ENCODE measurements at regions not wholly inside any gene's neighbourhood (a gene's known extent, or its start where the extent isn't known, plus 50 kb on each side); places are given as distances from the start of the nearest gene placed in this dataset.

GRCh38 chr4:96642490-96642889, 802.6 kb downstream of the PDHA2 start:
- TF ChIP-seq FOXM1 (IDR thresholded peaks at IDR 0.05; ENCODE audit: borderline replicate concordance, low read depth), result no peak
- TF ChIP-seq CREB1 (IDR thresholded peaks at IDR 0.05; ENCODE audit: low read depth), result no peak
- no peak for TF ChIP-seq EP300 (IDR thresholded peaks at IDR 0.05; ENCODE audit: borderline replicate concordance)
- TF ChIP-seq NFIC (IDR thresholded peaks at IDR 0.05), result no peak
- TF ChIP-seq USF1 (IDR thresholded peaks at IDR 0.05), result no peak

GRCh38 chr4:96646146-96646545, 806.3 kb downstream of the PDHA2 start:
- TF ChIP-seq EGR1 (IDR thresholded peaks at IDR 0.05) (no peak), CEBPB (IDR thresholded peaks at IDR 0.05) (no peak), YY1 (IDR thresholded peaks at IDR 0.05; ENCODE audit: low read depth) (no peak), RAD21 (IDR thresholded peaks at IDR 0.05; ENCODE audit: low read depth) (no peak)

GRCh38 chr4:96649536-96649935, 809.6 kb downstream of the PDHA2 start:
- TF ChIP-seq TCF12 (IDR thresholded peaks at IDR 0.05; ENCODE audit: low read depth), result no peak
- TF ChIP-seq ZBTB7A (IDR thresholded peaks at IDR 0.05; ENCODE audit: low read depth), result no peak
- no peak for TF ChIP-seq EGR1 (IDR thresholded peaks at IDR 0.05)
- no peak for TF ChIP-seq USF1 (IDR thresholded peaks at IDR 0.05)
- TF ChIP-seq NFIC (IDR thresholded peaks at IDR 0.05), result no peak
- TF ChIP-seq YY1 (IDR thresholded peaks at IDR 0.05; ENCODE audit: low read depth), result no peak
- no peak for TF ChIP-seq CREB1 (IDR thresholded peaks at IDR 0.05; ENCODE audit: low read depth)
- no peak for TF ChIP-seq FOXM1 (IDR thresholded peaks at IDR 0.05; ENCODE audit: borderline replicate concordance, low read depth)
- TF ChIP-seq TEAD4 (IDR thresholded peaks at IDR 0.05), result no peak

GRCh38 chr4:96652158-96652557, 812.3 kb downstream of the PDHA2 start:
- TF ChIP-seq CREB1 (IDR thresholded peaks at IDR 0.05; ENCODE audit: low read depth), result no peak
- TF ChIP-seq RAD21 (IDR thresholded peaks at IDR 0.05; ENCODE audit: low read depth), result no peak
- no peak for TF ChIP-seq TCF12 (IDR thresholded peaks at IDR 0.05; ENCODE audit: low read depth)
- TF ChIP-seq TEAD4 (IDR thresholded peaks at IDR 0.05), result no peak
- TF ChIP-seq USF1 (IDR thresholded peaks at IDR 0.05), result no peak
- TF ChIP-seq EGR1 (IDR thresholded peaks at IDR 0.05), result no peak
- no peak for TF ChIP-seq YY1 (IDR thresholded peaks at IDR 0.05; ENCODE audit: low read depth)
- TF ChIP-seq MAX (IDR thresholded peaks at IDR 0.05), result no peak
- TF ChIP-seq CEBPB (IDR thresholded peaks at IDR 0.05), result no peak
- TF ChIP-seq TAF1 (IDR thresholded peaks at IDR 0.05; ENCODE audit: low read depth), result no peak
- no peak for TF ChIP-seq NFIC (IDR thresholded peaks at IDR 0.05)
- TF ChIP-seq REST (IDR thresholded peaks at IDR 0.05; ENCODE audit: low read depth), result no peak
- TF ChIP-seq EP300 (IDR thresholded peaks at IDR 0.05; ENCODE audit: borderline replicate concordance), result no peak

GRCh38 chr4:96652821-96653220, 812.9 kb downstream of the PDHA2 start:
- TF ChIP-seq YY1 (IDR thresholded peaks at IDR 0.05; ENCODE audit: low read depth) (no peak), USF1 (IDR thresholded peaks at IDR 0.05) (no peak), FOXM1 (IDR thresholded peaks at IDR 0.05; ENCODE audit: borderline replicate concordance, low read depth) (no peak), ZBTB7A (IDR thresholded peaks at IDR 0.05; ENCODE audit: low read depth) (no peak), EGR1 (IDR thresholded peaks at IDR 0.05) (no peak), TEAD4 (IDR thresholded peaks at IDR 0.05) (no peak), RAD21 (IDR thresholded peaks at IDR 0.05; ENCODE audit: low read depth) (no peak), REST (IDR thresholded peaks at IDR 0.05; ENCODE audit: low read depth) (no peak), TAF1 (IDR thresholded peaks at IDR 0.05; ENCODE audit: low read depth) (no peak), EP300 (IDR thresholded peaks at IDR 0.05; ENCODE audit: borderline replicate concordance) (no peak), MAX (IDR thresholded peaks at IDR 0.05) (no peak)

- TF ChIP-seq REST (IDR thresholded peaks at IDR 0.05; ENCODE audit: low read depth) (no peak), ZBTB7A (IDR thresholded peaks at IDR 0.05; ENCODE audit: low read depth) (no peak), EGR1 (IDR thresholded peaks at IDR 0.05) (no peak), CEBPB (IDR thresholded peaks at IDR 0.05) (no peak), YY1 (IDR thresholded peaks at IDR 0.05; ENCODE audit: low read depth) (no peak), FOXM1 (IDR thresholded peaks at IDR 0.05; ENCODE audit: borderline replicate concordance, low read depth) (no peak), CREB1 (IDR thresholded peaks at IDR 0.05; ENCODE audit: low read depth) (no peak), TAF1 (IDR thresholded peaks at IDR 0.05; ENCODE audit: low read depth) (no peak), MAX (IDR thresholded peaks at IDR 0.05) (no peak), RAD21 (IDR thresholded peaks at IDR 0.05; ENCODE audit: low read depth) (no peak), TCF12 (IDR thresholded peaks at IDR 0.05; ENCODE audit: low read depth) (no peak)
Measured at GRCh38 chr4:96654045-96654444, 814.2 kb downstream of the PDHA2 start.

Data from Ishikawa (cell line).